MM.1S (cell line): ENCODE measurements at regions not wholly inside any gene's neighbourhood (a gene's known extent, or its start where the extent isn't known, plus 50 kb on each side); places are given as distances from the start of the nearest gene placed in this dataset.

Experiments
- DNase-seq: peaks from one replicate; pipeline ENCODE4 v3.0.0-alpha.2; 2015
- H2AFZ ChIP-seq: fragments of 300-600 bp; sonication (generic); 2 replicates; pipeline ENCODE4 v1.6.0; 2016; ENCODE audit warnings: antibody characterized with exemption, low read length
- H3F3A ChIP-seq: fragments of 300-600 bp; sonication (generic); 2 replicates; pipeline ENCODE4 v1.6.1; 2016; ENCODE audit warnings: mild to moderate bottlenecking, antibody characterized with exemption, low read length, moderate library complexity, mixed read lengths; ENCODE audit not compliant: insufficient read depth
- H3K27ac ChIP-seq: fragments of 300-600 bp; sonication (generic); 2 replicates; pipeline ENCODE4 v1.5.1; 2016; ENCODE audit warnings: mild to moderate bottlenecking, low read length
- H3K27me3 ChIP-seq: fragments of 300-600 bp; sonication (generic); replicated peaks from 2 replicates; pipeline ENCODE4 v1.6.0; 2016; ENCODE audit warnings: low read length; ENCODE audit not compliant: insufficient read depth
- H3K36me3 ChIP-seq: fragments of 300-600 bp; sonication (generic); replicated peaks from 2 replicates; pipeline ENCODE4 v1.6.1; 2016; ENCODE audit warnings: mild to moderate bottlenecking, low read length, mixed read lengths; ENCODE audit not compliant: insufficient read depth
- H3K4me1 ChIP-seq: fragments of 300-600 bp; sonication (generic); 2 replicates; pipeline ENCODE4 v1.6.1; 2016; ENCODE audit warnings: low read length, mixed read lengths
- H3K4me2 ChIP-seq: fragments of 300-600 bp; sonication (generic); 2 replicates; pipeline ENCODE4 v1.6.0; 2016; ENCODE audit warnings: low read depth, low read length
- H3K4me3 ChIP-seq: fragments of 300-600 bp; sonication (generic); 2 replicates; pipeline ENCODE4 v1.5.1; 2016; ENCODE audit warnings: low read length, mixed read lengths
- H3K79me2 ChIP-seq: fragments of 300-600 bp; sonication (generic); 2 replicates; pipeline ENCODE4 v1.6.1; 2016; ENCODE audit warnings: mixed run types, low read length, mixed read lengths
- H3K9ac ChIP-seq: fragments of 300-600 bp; sonication (generic); 2 replicates; pipeline ENCODE4 v1.6.1; 2016; ENCODE audit warnings: low read length, mixed read lengths
- H3K9me2 ChIP-seq: fragments of 300-600 bp; sonication (generic); replicated peaks from 2 replicates; pipeline ENCODE4 v1.6.1; 2016; ENCODE audit warnings: mild to moderate bottlenecking, low read length, mixed read lengths; ENCODE audit not compliant: insufficient read depth
- H3K9me3 ChIP-seq: fragments of 300-600 bp; sonication (generic); replicated peaks from 2 replicates; pipeline ENCODE4 v1.6.1; 2016; ENCODE audit warnings: mild to moderate bottlenecking, low read length, mixed read lengths; ENCODE audit not compliant: insufficient read depth
- H4K20me1 ChIP-seq: fragments of 300-600 bp; sonication (generic); 2 replicates; pipeline ENCODE4 v1.6.1; 2016; ENCODE audit warnings: mild to moderate bottlenecking, low read length, moderate library complexity, mixed read lengths; ENCODE audit not compliant: insufficient read depth
- EZH2 ChIP-seq: fragments of 300-600 bp; sonication (generic); optimal IDR thresholded peaks from 2 replicates; pipeline ENCODE3; 2017; ENCODE audit warnings: low read depth, mild to moderate bottlenecking, antibody characterized with exemption, low read length, mixed read lengths
- EZH2phosphoT487 ChIP-seq: fragments of 300-600 bp; sonication (generic); IDR thresholded peaks from 2 replicates; pipeline ENCODE4 v1.6.1; 2018; ENCODE audit warnings: antibody characterized with exemption, low read length
- TF ChIP-seq, protein P1 (sequence below): fragments of 300-600 bp; sonication (generic); IDR thresholded peaks from 2 replicates; pipeline ENCODE4 v1.5.1; 2016; ENCODE audit warnings: antibody characterized with exemption, low read length, mixed read lengths

DNA sequence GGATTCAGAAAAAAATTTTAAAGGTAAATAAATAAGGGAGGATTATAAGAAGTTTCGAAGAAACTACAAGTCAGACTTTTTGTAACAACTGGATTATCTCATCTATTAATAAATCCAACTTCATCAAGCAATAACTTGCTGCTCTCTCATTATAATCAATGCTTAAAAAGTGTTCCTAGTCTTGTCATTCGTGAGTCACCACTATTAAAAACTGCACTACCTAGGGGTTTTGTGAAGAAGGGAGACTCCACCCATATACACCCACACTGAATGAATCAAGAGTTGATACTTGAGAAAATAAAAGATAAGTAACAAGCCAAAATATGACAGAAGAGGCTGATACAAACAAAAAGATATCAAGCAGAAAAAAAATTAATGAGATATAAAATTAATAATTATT lies 360.5 kb downstream of the ZNF674 start:
- Histone ChIP-seq H3K4me3 (no peak overlapping the region), H3K9ac (no peak overlapping the region), H3F3A (no peaks in the 10 kb centered on the region), H3K36me3 (no peaks in the 10 kb centered on the region), H4K20me1 (no peaks in the 10 kb centered on the region), H3K4me1 (no peaks in the 10 kb centered on the region), H3K27me3 (no peaks in the 10 kb centered on the region), H3K9me2 (no peaks in the 10 kb centered on the region), H3K9me3 (no peaks in the 10 kb centered on the region), H3K4me2 (no peak overlapping the region), H2AFZ (no peak overlapping the region), H3K27ac (no peak overlapping the region), H3K79me2 (no peaks in the 10 kb centered on the region)
- no peak for DNase-seq
- TF ChIP-seq, protein P1, sequence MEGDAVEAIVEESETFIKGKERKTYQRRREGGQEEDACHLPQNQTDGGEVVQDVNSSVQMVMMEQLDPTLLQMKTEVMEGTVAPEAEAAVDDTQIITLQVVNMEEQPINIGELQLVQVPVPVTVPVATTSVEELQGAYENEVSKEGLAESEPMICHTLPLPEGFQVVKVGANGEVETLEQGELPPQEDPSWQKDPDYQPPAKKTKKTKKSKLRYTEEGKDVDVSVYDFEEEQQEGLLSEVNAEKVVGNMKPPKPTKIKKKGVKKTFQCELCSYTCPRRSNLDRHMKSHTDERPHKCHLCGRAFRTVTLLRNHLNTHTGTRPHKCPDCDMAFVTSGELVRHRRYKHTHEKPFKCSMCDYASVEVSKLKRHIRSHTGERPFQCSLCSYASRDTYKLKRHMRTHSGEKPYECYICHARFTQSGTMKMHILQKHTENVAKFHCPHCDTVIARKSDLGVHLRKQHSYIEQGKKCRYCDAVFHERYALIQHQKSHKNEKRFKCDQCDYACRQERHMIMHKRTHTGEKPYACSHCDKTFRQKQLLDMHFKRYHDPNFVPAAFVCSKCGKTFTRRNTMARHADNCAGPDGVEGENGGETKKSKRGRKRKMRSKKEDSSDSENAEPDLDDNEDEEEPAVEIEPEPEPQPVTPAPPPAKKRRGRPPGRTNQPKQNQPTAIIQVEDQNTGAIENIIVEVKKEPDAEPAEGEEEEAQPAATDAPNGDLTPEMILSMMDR, result no peak
- TF ChIP-seq EZH2phosphoT487 (no peak), EZH2 (no peak)

DNA sequence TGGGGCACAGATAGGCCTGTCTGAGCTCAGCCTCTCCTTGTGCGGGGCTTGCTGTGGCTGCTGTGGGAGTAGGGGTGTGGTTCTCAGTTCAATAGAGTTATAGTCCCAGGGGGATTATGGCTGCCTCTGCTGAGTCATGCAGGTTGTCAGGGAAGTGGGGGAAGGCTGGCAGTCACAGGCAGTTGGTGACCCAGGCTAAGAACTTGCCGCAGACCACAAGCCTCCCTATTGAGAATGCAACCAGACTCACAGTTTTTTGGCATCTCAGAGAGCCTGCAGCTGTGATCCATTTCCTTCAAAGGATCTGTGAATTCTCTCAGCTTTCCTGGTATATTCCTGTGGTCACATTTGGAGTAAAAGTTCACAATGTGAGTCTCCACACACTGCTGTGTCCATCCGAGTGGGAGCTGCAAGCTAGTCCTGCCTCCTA lies 364.9 kb downstream of the ZNF674 start:
- Histone ChIP-seq H3K4me1 (no peaks in the 10 kb centered on the region), H3K4me2 (no peak overlapping the region), H3K9me2 (no peaks in the 10 kb centered on the region), H3K36me3 (no peaks in the 10 kb centered on the region), H2AFZ (no peak overlapping the region), H4K20me1 (no peaks in the 10 kb centered on the region), H3F3A (no peaks in the 10 kb centered on the region), H3K4me3 (no peak overlapping the region), H3K9me3 (no peaks in the 10 kb centered on the region), H3K9ac (no peak overlapping the region), H3K79me2 (no peaks in the 10 kb centered on the region), H3K27ac (no peak overlapping the region), H3K27me3 (no peaks in the 10 kb centered on the region)
- TF ChIP-seq, protein P1, result no peak
- TF ChIP-seq EZH2, result no peak
- no peak for TF ChIP-seq EZH2phosphoT487
- peak; percentile 6 for DNase-seq

DNA sequence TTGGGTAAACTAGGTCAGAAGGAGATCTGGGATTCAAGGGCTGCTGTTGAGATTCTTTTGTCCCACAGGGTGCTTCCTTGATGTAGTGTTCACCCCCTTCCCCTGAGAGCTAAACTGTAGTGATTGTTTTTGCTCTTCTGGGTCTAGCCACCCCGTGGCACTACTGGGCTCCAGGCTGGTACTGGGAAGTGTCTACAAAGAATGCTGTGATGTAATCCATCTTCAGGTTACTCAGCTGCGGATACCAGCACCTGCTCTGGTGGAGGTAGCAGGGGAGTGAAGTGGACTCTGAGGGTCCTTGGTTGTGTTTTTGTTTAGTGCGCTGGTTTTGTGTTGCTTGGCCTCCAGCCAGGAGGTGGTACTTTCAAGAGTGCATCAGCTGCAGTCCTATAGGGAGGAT lies 365.5 kb downstream of the ZNF674 start:
- H3K4me2 ChIP-seq, result no peak overlapping the region
- no peak overlapping the region for H3K9ac ChIP-seq

DNA sequence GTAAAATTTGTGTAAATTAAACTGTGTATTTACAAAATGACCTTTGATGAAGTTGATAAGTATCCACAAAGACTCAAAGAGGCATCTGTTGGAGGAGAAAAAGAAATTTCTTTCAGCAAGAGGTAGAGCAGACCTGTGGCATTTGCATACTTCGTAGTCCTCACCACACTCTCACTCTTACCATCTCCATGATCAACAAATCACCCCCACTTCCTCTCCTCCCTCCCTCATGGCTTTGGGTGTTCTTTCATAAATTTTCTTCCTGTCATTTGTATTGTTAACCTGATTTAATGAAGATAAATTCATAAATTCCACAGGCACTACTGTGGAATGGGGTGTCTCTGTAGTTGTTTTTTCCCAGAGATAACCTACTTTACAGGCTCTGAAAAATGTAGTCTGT lies 366.5 kb downstream of the ZNF674 start:
- H3K27ac ChIP-seq, result no peak overlapping the region
- no peak for DNase-seq
- no peak overlapping the region for H3K4me2 ChIP-seq
- H3F3A ChIP-seq, result no peaks in the 10 kb centered on the region
- H4K20me1 ChIP-seq, result no peaks in the 10 kb centered on the region
- no peaks in the 10 kb centered on the region for H3K27me3 ChIP-seq
- no peak overlapping the region for H3K9ac ChIP-seq
- no peaks in the 10 kb centered on the region for H3K4me1 ChIP-seq
- no peak overlapping the region for H2AFZ ChIP-seq
- H3K79me2 ChIP-seq, result no peaks in the 10 kb centered on the region
- H3K9me3 ChIP-seq, result no peaks in the 10 kb centered on the region
- H3K36me3 ChIP-seq, result no peaks in the 10 kb centered on the region
- no peak overlapping the region for H3K4me3 ChIP-seq
- no peaks in the 10 kb centered on the region for H3K9me2 ChIP-seq
- TF ChIP-seq EZH2 (no peak), EZH2phosphoT487 (no peak)
- TF ChIP-seq, protein P1, result no peak

More for the DNA sequence above, 365.5 kb downstream of the ZNF674 start:
- Histone ChIP-seq H3K9me3 (no peaks in the 10 kb centered on the region), H3K4me1 (no peaks in the 10 kb centered on the region), H2AFZ (no peak overlapping the region), H3K9me2 (no peaks in the 10 kb centered on the region), H3F3A (no peaks in the 10 kb centered on the region), H3K4me3 (no peak overlapping the region), H3K27ac (no peak overlapping the region), H3K27me3 (no peaks in the 10 kb centered on the region), H4K20me1 (no peaks in the 10 kb centered on the region), H3K79me2 (no peaks in the 10 kb centered on the region), H3K36me3 (no peaks in the 10 kb centered on the region)
- no peak for DNase-seq
- no peak for TF ChIP-seq EZH2
